Calu3 (cell line): ENCODE measurements at regions not wholly inside any gene's neighbourhood (a gene's known extent, or its start where the extent isn't known, plus 50 kb on each side); places are given as distances from the start of the nearest gene placed in this dataset.

Source experiments
- BruUV-seq: library from RNA; stranded (reverse); fragments of 400-500 nt; replicated peaks from 2 replicates; lab custom pipeline; 2021; lab: Mats Ljungman, UMichigan
- CTCF ChIA-PET: fragments of 300-600 bp; sonication (Branson Sonifier 250); formaldehyde crosslinking; loops from one replicate; lab custom pipeline; 2022; ENCODE audit warnings: antibody characterized with exemption; lab: Charles Lee
- DNase-seq: peaks from one replicate; pipeline ENCODE4 v3.0.0; 2022
- H3K27ac Mint-ChIP-seq: one replicate; pipeline ENCODE4 v1.8.0; 2022; ENCODE audit warnings: mixed read lengths; ENCODE audit not compliant: unreplicated experiment
- H3K27me3 Mint-ChIP-seq: one replicate; pipeline ENCODE4 v1.8.0; 2022; ENCODE audit warnings: mixed read lengths; ENCODE audit not compliant: unreplicated experiment
- H3K36me3 Mint-ChIP-seq: one replicate; pipeline ENCODE4 v1.8.0; 2022; ENCODE audit warnings: mild to moderate bottlenecking, moderate library complexity, mixed read lengths; ENCODE audit not compliant: insufficient read depth, unreplicated experiment
- H3K4me1 Mint-ChIP-seq: one replicate; pipeline ENCODE4 v1.8.0; 2022; ENCODE audit warnings: mild to moderate bottlenecking, low read depth, mixed read lengths; ENCODE audit not compliant: unreplicated experiment
- H3K4me3 Mint-ChIP-seq: one replicate; pipeline ENCODE4 v1.8.0; 2022; ENCODE audit warnings: mild to moderate bottlenecking, low read depth, moderate library complexity, mixed read lengths; ENCODE audit not compliant: unreplicated experiment
- H3K9me3 Mint-ChIP-seq: one replicate; pipeline ENCODE4 v1.8.0; 2022; ENCODE audit warnings: low read depth, mixed read lengths; ENCODE audit not compliant: unreplicated experiment
- CTCF ChIP-seq: fragments of 200-600 bp; IDR thresholded peaks from one replicate; pipeline ENCODE4 v1.8.0; 2022; ENCODE audit warnings: antibody characterized with exemption; ENCODE audit not compliant: unreplicated experiment
- intact Hi-C: fragments of 100-400 bp; cut with micrococcal nuclease; formaldehyde crosslinking; loops from one replicate; pipeline ENCODE4 v1.10.0; 2022; ENCODE audit not compliant: unreplicated experiment

- no peak for DNase-seq
- intact Hi-C loops = no loop called here
- H3K4me1 Mint-ChIP-seq = no peaks in the 10 kb centered on the region
- no TSS peak for BruUV-seq
- H3K27ac Mint-ChIP-seq = no peak overlapping the region
- CTCF ChIA-PET = no interaction called here
- no peak overlapping the region for H3K4me3 Mint-ChIP-seq
- no peaks in the 10 kb centered on the region for H3K27me3 Mint-ChIP-seq
- TF ChIP-seq CTCF = no peak
- H3K36me3 Mint-ChIP-seq = no peaks in the 10 kb centered on the region
- peaks cover 6% of the 10 kb centered on the region for H3K9me3 Mint-ChIP-seq
Observed at GRCh38 chr10:33454554-33454953, 120.1 kb upstream of the NRP1 start.

- BruUV-seq = no TSS peak
- Mint-ChIP-seq H3K27me3 (no peaks in the 10 kb centered on the region), H3K4me1 (no peaks in the 10 kb centered on the region), H3K36me3 (no peaks in the 10 kb centered on the region), H3K4me3 (no peak overlapping the region), H3K27ac (no peak overlapping the region), H3K9me3 (peaks cover 6% of the 10 kb centered on the region)
- DNase-seq = no peak
- CTCF ChIA-PET = interaction anchor here (0.9 kb wide), 1 partner anchor 13 kb away, joined by 3 read pairs; no protein-coding TSS in a partner anchor
- intact Hi-C loops = no loop called here
- TF ChIP-seq CTCF = no peak
Observed at GRCh38 chr10:33453081-33454025, 118.9 kb upstream of the NRP1 start.

- H3K9me3 Mint-ChIP-seq = peaks cover 6% of the 10 kb centered on the region
- H3K36me3 Mint-ChIP-seq = no peaks in the 10 kb centered on the region
- CTCF ChIA-PET = interaction anchor here (0.6 kb wide), 2 partner anchors 42 to 734 kb away, joined by 5 to 6 read pairs; no protein-coding TSS in a partner anchor
- H3K27me3 Mint-ChIP-seq = no peaks in the 10 kb centered on the region
- H3K4me3 Mint-ChIP-seq = no peak overlapping the region
- H3K27ac Mint-ChIP-seq = no peak overlapping the region
- no peaks in the 10 kb centered on the region for H3K4me1 Mint-ChIP-seq
- DNase-seq = no peak
- no peak for TF ChIP-seq CTCF
- BruUV-seq = no TSS peak
- intact Hi-C loops = no loop called here
Observed at GRCh38 chr10:33448421-33449140, 114.1 kb upstream of the NRP1 start.

- no peaks in the 10 kb centered on the region for H3K36me3 Mint-ChIP-seq
- H3K4me1 Mint-ChIP-seq = no peaks in the 10 kb centered on the region
- DNase-seq = no peak
- intact Hi-C loops = no loop called here
- TF ChIP-seq CTCF = no peak
- H3K4me3 Mint-ChIP-seq = no peak overlapping the region
- H3K27ac Mint-ChIP-seq = no peak overlapping the region
- peaks cover 2% of the 10 kb centered on the region for H3K9me3 Mint-ChIP-seq
- CTCF ChIA-PET = no interaction called here
- H3K27me3 Mint-ChIP-seq = no peaks in the 10 kb centered on the region
- no TSS peak for BruUV-seq
Observed at GRCh38 chr10:33441561-33441960, 107.1 kb upstream of the NRP1 start.
